ENCODE measurements at regions not wholly inside any gene's neighbourhood (a gene's known extent, or its start where the extent isn't known, plus 50 kb on each side); places are given as distances from the start of the nearest gene placed in this dataset.

DNA sequence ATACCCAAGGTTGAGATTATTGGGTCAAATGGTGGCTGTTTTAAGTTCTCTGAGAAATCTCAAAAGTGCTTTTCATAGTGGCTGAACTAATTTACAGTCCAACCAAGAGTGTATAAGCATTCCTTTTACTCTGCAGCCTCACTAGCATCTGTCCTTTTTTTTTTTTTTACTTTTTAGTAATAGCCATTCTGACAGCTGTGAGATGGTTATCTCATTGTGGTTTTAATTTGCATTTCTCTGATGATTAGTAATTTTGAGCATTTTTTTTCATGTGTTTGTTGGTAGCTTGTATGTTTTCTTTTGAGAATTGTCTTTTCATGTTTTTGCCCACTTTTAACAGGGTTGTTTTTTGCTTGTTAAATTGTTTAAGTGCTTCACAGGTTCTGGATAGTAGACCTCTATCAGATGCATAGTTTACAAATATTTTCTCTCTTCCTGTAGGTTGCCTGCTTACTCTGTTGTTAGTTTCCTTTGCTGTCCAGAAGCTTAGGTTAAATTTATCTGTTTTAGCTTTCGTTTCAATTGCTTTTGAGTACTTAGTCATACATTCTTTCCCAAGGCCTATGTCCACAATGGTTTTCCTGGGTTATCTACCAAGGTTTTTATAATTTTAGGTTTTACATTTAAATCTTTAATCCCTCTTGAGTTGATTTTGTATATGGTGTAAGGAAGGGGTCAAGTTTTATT, 881.3 kb upstream of the SEL1L start:
- ChIA-PET POLR2A (no interaction called here), CTCF (no interaction called here)
- Histone ChIP-seq H3K27ac (ENCODE audit: low read length) (no peak overlapping the region), H3K27me3 (ENCODE audit: control insufficient read depth, insufficient read depth, low read length) (no peaks in the 10 kb centered on the region), H3K36me3 (ENCODE audit: control insufficient read depth, insufficient read depth, low read length) (no peaks in the 10 kb centered on the region), H3K9me3 (ENCODE audit: control insufficient read depth, insufficient read depth, low read depth, low read length) (no peaks in the 10 kb centered on the region), H3K4me3 (ENCODE audit: low read depth in 2 of 2, low read length in 2 of 2) (no peak overlapping the region), H3K4me1 (ENCODE audit: control insufficient read depth, insufficient read depth, low read length) (no peaks in the 10 kb centered on the region)
- BruUV-seq (replicated peaks) = no TSS peak
- no peak for ATAC-seq
- TF ChIP-seq POLR2AphosphoS5 (IDR thresholded peaks at IDR 0.05; ENCODE audit: low read depth, low read length) (no peak), TCF7L2 (IDR thresholded peaks at IDR 0.05; ENCODE audit: low read depth, low read length) (no peak), SIN3A (IDR thresholded peaks at IDR 0.05; ENCODE audit: borderline replicate concordance, insufficient read depth, low read depth, low read length) (no peak)
- TF ChIP-seq, protein P1, sequence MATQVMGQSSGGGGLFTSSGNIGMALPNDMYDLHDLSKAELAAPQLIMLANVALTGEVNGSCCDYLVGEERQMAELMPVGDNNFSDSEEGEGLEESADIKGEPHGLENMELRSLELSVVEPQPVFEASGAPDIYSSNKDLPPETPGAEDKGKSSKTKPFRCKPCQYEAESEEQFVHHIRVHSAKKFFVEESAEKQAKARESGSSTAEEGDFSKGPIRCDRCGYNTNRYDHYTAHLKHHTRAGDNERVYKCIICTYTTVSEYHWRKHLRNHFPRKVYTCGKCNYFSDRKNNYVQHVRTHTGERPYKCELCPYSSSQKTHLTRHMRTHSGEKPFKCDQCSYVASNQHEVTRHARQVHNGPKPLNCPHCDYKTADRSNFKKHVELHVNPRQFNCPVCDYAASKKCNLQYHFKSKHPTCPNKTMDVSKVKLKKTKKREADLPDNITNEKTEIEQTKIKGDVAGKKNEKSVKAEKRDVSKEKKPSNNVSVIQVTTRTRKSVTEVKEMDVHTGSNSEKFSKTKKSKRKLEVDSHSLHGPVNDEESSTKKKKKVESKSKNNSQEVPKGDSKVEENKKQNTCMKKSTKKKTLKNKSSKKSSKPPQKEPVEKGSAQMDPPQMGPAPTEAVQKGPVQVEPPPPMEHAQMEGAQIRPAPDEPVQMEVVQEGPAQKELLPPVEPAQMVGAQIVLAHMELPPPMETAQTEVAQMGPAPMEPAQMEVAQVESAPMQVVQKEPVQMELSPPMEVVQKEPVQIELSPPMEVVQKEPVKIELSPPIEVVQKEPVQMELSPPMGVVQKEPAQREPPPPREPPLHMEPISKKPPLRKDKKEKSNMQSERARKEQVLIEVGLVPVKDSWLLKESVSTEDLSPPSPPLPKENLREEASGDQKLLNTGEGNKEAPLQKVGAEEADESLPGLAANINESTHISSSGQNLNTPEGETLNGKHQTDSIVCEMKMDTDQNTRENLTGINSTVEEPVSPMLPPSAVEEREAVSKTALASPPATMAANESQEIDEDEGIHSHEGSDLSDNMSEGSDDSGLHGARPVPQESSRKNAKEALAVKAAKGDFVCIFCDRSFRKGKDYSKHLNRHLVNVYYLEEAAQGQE (IDR thresholded peaks at IDR 0.05; ENCODE audit: insufficient read depth in 1 of 2, low read depth in 2 of 2, low read length in 1 of 2) = no peak
- TF ChIP-seq, protein P2, sequence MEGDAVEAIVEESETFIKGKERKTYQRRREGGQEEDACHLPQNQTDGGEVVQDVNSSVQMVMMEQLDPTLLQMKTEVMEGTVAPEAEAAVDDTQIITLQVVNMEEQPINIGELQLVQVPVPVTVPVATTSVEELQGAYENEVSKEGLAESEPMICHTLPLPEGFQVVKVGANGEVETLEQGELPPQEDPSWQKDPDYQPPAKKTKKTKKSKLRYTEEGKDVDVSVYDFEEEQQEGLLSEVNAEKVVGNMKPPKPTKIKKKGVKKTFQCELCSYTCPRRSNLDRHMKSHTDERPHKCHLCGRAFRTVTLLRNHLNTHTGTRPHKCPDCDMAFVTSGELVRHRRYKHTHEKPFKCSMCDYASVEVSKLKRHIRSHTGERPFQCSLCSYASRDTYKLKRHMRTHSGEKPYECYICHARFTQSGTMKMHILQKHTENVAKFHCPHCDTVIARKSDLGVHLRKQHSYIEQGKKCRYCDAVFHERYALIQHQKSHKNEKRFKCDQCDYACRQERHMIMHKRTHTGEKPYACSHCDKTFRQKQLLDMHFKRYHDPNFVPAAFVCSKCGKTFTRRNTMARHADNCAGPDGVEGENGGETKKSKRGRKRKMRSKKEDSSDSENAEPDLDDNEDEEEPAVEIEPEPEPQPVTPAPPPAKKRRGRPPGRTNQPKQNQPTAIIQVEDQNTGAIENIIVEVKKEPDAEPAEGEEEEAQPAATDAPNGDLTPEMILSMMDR (IDR thresholded peaks at IDR 0.05) = no peak
- no peak for DNase-seq (ENCODE audit: low read depth, low spot score)
- intact Hi-C loops (cut with micrococcal nuclease; ENCODE audit: unreplicated experiment) = no loop called here
- in situ Hi-C loops (cut with HindIII; ENCODE audit: low pct_unique_long_range_greater_than_20kb, low sequenced_read_pairs) = no loop called here

DNA sequence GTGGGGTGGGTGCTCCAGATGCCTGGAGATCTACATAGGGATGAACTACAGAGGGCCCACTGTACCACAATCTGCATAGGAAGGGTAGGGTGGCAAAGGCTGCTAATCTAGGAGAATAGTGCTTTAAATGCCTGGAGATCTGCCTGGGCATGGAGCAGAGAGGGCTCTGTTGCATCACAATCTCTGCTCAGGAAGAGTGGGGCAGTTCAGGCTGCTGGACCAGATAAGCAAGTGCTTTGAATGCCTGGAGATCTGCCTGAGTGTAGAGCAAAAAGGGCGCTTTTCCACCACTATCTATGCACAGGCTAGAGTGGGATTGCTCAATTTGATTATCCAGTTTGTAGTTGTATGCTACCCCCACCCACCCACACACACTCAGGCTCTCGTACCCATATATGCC, 886.3 kb upstream of the SEL1L start:
- BruUV-seq (replicated peaks) = no TSS peak
- in situ Hi-C loops (cut with HindIII; ENCODE audit: low pct_unique_long_range_greater_than_20kb, low sequenced_read_pairs) = no loop called here
- CTCF ChIA-PET = no interaction called here

DNA sequence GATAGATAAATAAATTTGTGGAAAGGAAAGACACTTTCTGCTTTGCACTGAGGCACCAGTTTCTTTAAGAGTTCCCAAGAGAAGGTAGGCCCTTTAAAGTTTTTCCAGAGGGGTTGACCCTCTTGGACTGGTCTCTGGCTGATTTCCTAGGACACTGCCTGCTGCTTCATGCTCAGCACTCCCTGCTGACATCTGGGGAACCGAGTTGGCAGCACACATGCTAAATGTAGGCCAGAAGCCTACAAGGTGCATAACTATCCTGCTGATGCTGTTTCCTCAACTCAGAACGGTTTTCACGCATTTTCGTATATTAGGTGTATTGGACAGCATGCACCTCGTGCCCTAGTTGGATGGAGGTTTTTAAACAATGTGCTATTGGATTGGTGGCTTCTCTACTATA, 887.2 kb upstream of the SEL1L start:
- CTCF ChIA-PET = no interaction called here
- in situ Hi-C loops (cut with HindIII; ENCODE audit: low pct_unique_long_range_greater_than_20kb, low sequenced_read_pairs) = no loop called here
- no peak for ATAC-seq

More for the DNA sequence above, 886.3 kb upstream of the SEL1L start:
- ATAC-seq (no peak), DNase-seq (ENCODE audit: low read depth, low spot score) (no peak)
- Histone ChIP-seq H3K36me3 (ENCODE audit: control insufficient read depth, insufficient read depth, low read length) (no peaks in the 10 kb centered on the region), H3K27me3 (ENCODE audit: control insufficient read depth, insufficient read depth, low read length) (no peaks in the 10 kb centered on the region), H3K27ac (ENCODE audit: low read length) (no peak overlapping the region), H3K4me1 (ENCODE audit: control insufficient read depth, insufficient read depth, low read length) (no peaks in the 10 kb centered on the region), H3K4me3 (ENCODE audit: low read depth in 2 of 2, low read length in 2 of 2) (no peak overlapping the region), H3K9me3 (ENCODE audit: control insufficient read depth, insufficient read depth, low read depth, low read length) (no peaks in the 10 kb centered on the region)
- POLR2A ChIA-PET = no interaction called here
- intact Hi-C loops (cut with micrococcal nuclease; ENCODE audit: unreplicated experiment) = no loop called here
- TF ChIP-seq POLR2AphosphoS5 (IDR thresholded peaks at IDR 0.05; ENCODE audit: low read depth, low read length) = no peak

More for the DNA sequence above, 887.2 kb upstream of the SEL1L start:
- no peak overlapping the region for H3K4me3 ChIP-seq (ENCODE audit: low read depth in 2 of 2, low read length in 2 of 2)
- H3K27ac ChIP-seq (ENCODE audit: low read length) = no peak overlapping the region
- no peaks in the 10 kb centered on the region for H3K9me3 ChIP-seq (ENCODE audit: control insufficient read depth, insufficient read depth, low read depth, low read length)
- no TSS peak for BruUV-seq (replicated peaks)
- POLR2A ChIA-PET = no interaction called here
- H3K27me3 ChIP-seq (ENCODE audit: control insufficient read depth, insufficient read depth, low read length) = no peaks in the 10 kb centered on the region
- intact Hi-C loops (cut with micrococcal nuclease; ENCODE audit: unreplicated experiment) = no loop called here
- no peak for DNase-seq (ENCODE audit: low read depth, low spot score)
- no peaks in the 10 kb centered on the region for H3K4me1 ChIP-seq (ENCODE audit: control insufficient read depth, insufficient read depth, low read length)
- H3K36me3 ChIP-seq (ENCODE audit: control insufficient read depth, insufficient read depth, low read length) = no peaks in the 10 kb centered on the region
- TF ChIP-seq, protein P1 (IDR thresholded peaks at IDR 0.05; ENCODE audit: insufficient read depth in 1 of 2, low read depth in 2 of 2, low read length in 1 of 2) = no peak
- no peak for TF ChIP-seq TCF7L2 (IDR thresholded peaks at IDR 0.05; ENCODE audit: low read depth, low read length)
- TF ChIP-seq, protein P2 (IDR thresholded peaks at IDR 0.05) = no peak
- no peak for TF ChIP-seq SIN3A (IDR thresholded peaks at IDR 0.05; ENCODE audit: borderline replicate concordance, insufficient read depth, low read depth, low read length)
- no peak for TF ChIP-seq POLR2AphosphoS5 (IDR thresholded peaks at IDR 0.05; ENCODE audit: low read depth, low read length)
